Hindlimb muscle (tissue), 1 donor: ENCODE measurements at regions not wholly inside any gene's neighbourhood (a gene's known extent, or its start where the extent isn't known, plus 50 kb on each side); places are given as distances from the start of the nearest gene placed in this dataset.
"Not testable (repeated sequence)": the region's sequence is repeated elsewhere in the genome, so short reads cannot be mapped to it uniquely, and the experiment has no call there.

Experiments
- DNase-seq: peaks from one replicate; pipeline ENCODE4 v3.0.0-alpha.2; 2013

- no peak for DNase-seq
Observed at GRCh38 chr4:14898989-14899388, 103.3 kb upstream of the CPEB2 start.

GRCh38 chr4:14902342-14902741, 99.9 kb upstream of the CPEB2 start:
- no peak for DNase-seq

GRCh38 chr4:14903321-14903720, 99.0 kb upstream of the CPEB2 start:
- no peak for DNase-seq

GRCh38 chr4:14906805-14907204, 95.5 kb upstream of the CPEB2 start:
- no peak for DNase-seq

- DNase-seq, result no peak
Observed at GRCh38 chr4:14908635-14909034, 93.6 kb upstream of the CPEB2 start.

- no peak for DNase-seq
Observed at GRCh38 chr4:14910411-14910810, 91.9 kb upstream of the CPEB2 start.

- no peak for DNase-seq
Observed at GRCh38 chr4:14912426-14912825, 89.9 kb upstream of the CPEB2 start.

GRCh38 chr4:14915018-14915417, 87.3 kb upstream of the CPEB2 start:
- DNase-seq, result no peak

- DNase-seq, result no peak
Observed at GRCh38 chr4:14916554-14917297, 85.6 kb upstream of the CPEB2 start.

GRCh38 chr4:14917298-14917633, 85.0 kb upstream of the CPEB2 start:
- DNase-seq, result no peak

GRCh38 chr4:14918336-14918735, 83.9 kb upstream of the CPEB2 start:
- no peak for DNase-seq

GRCh38 chr4:14919785-14920184, 82.5 kb upstream of the CPEB2 start:
- DNase-seq, result no peak

- DNase-seq, result no peak
Observed at GRCh38 chr4:14920237-14920636, 82.0 kb upstream of the CPEB2 start.

GRCh38 chr4:14920759-14921320, 81.4 kb upstream of the CPEB2 start:
- DNase-seq, result no peak

- not testable (repeated sequence) for DNase-seq
Observed at GRCh38 chr4:14921781-14922180, 80.5 kb upstream of the CPEB2 start.

GRCh38 chr4:14924076-14924811, 78.0 kb upstream of the CPEB2 start:
- no peak for DNase-seq

GRCh38 chr4:14924812-14925344, 77.4 kb upstream of the CPEB2 start:
- no peak for DNase-seq

GRCh38 chr4:14925471-14925870, 76.8 kb upstream of the CPEB2 start:
- no peak for DNase-seq

- no peak for DNase-seq
Observed at GRCh38 chr4:14926368-14926767, 75.9 kb upstream of the CPEB2 start.

- DNase-seq, result no peak
Observed at GRCh38 chr4:14928035-14928434, 74.2 kb upstream of the CPEB2 start.

- DNase-seq, result no peak
Observed at GRCh38 chr4:14929669-14930068, 72.6 kb upstream of the CPEB2 start.

GRCh38 chr4:14934704-14935390, 67.4 kb upstream of the CPEB2 start:
- no peak for DNase-seq

GRCh38 chr4:14943749-14944148, 58.5 kb upstream of the CPEB2 start:
- no peak for DNase-seq
